Parathyroid adenoma (tissue), 2 donors: ENCODE measurements at regions not wholly inside any gene's neighbourhood (a gene's known extent, or its start where the extent isn't known, plus 50 kb on each side); places are given as distances from the start of the nearest gene placed in this dataset.
"Not testable (repeated sequence)": the region's sequence is repeated elsewhere in the genome, so short reads cannot be mapped to it uniquely, and the experiment has no call there.

Experiments used
- H2AFZ ChIP-seq: fragments of 300-600 bp; sonication (generic); one replicate; pipeline ENCODE4 v1.7.0; 2017; ENCODE audit warnings: antibody characterized with exemption, mild to moderate bottlenecking
- H3K27ac ChIP-seq: fragments of 300-600 bp; sonication (generic); one replicate; pipeline ENCODE4 v1.7.0; 2017
- H3K27me3 ChIP-seq: fragments of 300-600 bp; sonication (generic); one replicate; pipeline ENCODE4 v1.7.0; 2017; ENCODE audit warnings: low read length; ENCODE audit not compliant: control insufficient read depth, insufficient read depth
- H3K36me3 ChIP-seq: fragments of 300-600 bp; sonication (generic); one replicate; pipeline ENCODE4 v1.7.0; 2017; ENCODE audit warnings: low read length; ENCODE audit not compliant: control insufficient read depth, insufficient read depth
- H3K4me1 ChIP-seq: fragments of 300-600 bp; sonication (generic); one replicate; pipeline ENCODE4 v1.7.0; 2017; ENCODE audit warnings: control low read depth
- H3K4me2 ChIP-seq: fragments of 300-600 bp; sonication (generic); one replicate; pipeline ENCODE4 v1.7.0; 2017; ENCODE audit warnings: low read length
- H3K4me3 ChIP-seq: fragments of 300-600 bp; sonication (generic); one replicate; pipeline ENCODE4 v1.7.0; 2017; ENCODE audit warnings: low read depth, low read length
- H3K79me2 ChIP-seq: fragments of 300-600 bp; sonication (generic); one replicate; pipeline ENCODE4 v1.7.0; 2017; ENCODE audit warnings: control low read depth
- H3K9ac ChIP-seq: fragments of 300-600 bp; sonication (generic); one replicate; pipeline ENCODE4 v1.7.0; 2017; ENCODE audit warnings: mild to moderate bottlenecking
- H3K9me3 ChIP-seq: fragments of 300-600 bp; sonication (generic); one replicate; pipeline ENCODE4 v1.7.0; 2017; ENCODE audit warnings: low read length; ENCODE audit not compliant: control insufficient read depth
- TF ChIP-seq, protein P1 (sequence below): fragments of 300-600 bp; sonication (generic); IDR thresholded peaks from one replicate; pipeline ENCODE4 v1.7.0; 2017; ENCODE audit warnings: antibody characterized with exemption, mild to moderate bottlenecking
- donor health status: primary hyperparathyroidism.

GRCh38 chr5:162274679-162275078 lies 207.1 kb downstream of the GABRG2 start:
- H3K4me3 ChIP-seq = no peak overlapping the region
- TF ChIP-seq, protein P1, sequence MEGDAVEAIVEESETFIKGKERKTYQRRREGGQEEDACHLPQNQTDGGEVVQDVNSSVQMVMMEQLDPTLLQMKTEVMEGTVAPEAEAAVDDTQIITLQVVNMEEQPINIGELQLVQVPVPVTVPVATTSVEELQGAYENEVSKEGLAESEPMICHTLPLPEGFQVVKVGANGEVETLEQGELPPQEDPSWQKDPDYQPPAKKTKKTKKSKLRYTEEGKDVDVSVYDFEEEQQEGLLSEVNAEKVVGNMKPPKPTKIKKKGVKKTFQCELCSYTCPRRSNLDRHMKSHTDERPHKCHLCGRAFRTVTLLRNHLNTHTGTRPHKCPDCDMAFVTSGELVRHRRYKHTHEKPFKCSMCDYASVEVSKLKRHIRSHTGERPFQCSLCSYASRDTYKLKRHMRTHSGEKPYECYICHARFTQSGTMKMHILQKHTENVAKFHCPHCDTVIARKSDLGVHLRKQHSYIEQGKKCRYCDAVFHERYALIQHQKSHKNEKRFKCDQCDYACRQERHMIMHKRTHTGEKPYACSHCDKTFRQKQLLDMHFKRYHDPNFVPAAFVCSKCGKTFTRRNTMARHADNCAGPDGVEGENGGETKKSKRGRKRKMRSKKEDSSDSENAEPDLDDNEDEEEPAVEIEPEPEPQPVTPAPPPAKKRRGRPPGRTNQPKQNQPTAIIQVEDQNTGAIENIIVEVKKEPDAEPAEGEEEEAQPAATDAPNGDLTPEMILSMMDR = no peak

DNA sequence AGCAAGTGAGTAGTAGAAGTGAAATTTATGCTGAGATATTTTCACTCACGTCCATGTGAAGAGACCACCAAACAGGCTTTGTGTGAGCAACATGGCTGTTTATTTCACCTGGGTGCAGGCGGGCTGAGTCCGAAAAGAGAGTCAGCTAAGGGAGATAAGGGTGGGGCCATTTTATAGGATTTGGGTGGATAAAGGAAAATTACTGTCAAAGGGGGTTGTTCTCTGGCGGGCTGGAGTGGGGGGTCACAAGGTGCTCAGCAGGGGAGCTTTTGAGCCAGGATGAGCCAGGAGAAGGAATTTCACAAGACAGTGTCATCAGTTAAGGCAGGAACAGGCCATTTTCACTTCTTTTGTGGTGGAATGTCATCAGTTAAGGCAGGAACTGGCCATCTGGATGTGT lies 207.8 kb downstream of the GABRG2 start:
- not testable (repeated sequence) for H3K27me3 ChIP-seq, H3K36me3 ChIP-seq, H3K4me3 ChIP-seq, H3K4me2 ChIP-seq, H3K27ac ChIP-seq, H2AFZ ChIP-seq, H3K9ac ChIP-seq, H3K4me1 ChIP-seq, H3K9me3 ChIP-seq, H3K79me2 ChIP-seq

More at GRCh38 chr5:162274679-162275078, 207.1 kb downstream of the GABRG2 start:
- no peaks in the 10 kb centered on the region for H3K4me1 ChIP-seq
- no peak overlapping the region for H3K9ac ChIP-seq
- no peak overlapping the region for H3K4me2 ChIP-seq
- H3K36me3 ChIP-seq = no peaks in the 10 kb centered on the region
- no peak overlapping the region for H3K27ac ChIP-seq
- H3K79me2 ChIP-seq = no peaks in the 10 kb centered on the region
- H3K27me3 ChIP-seq = no peaks in the 10 kb centered on the region
- no peak overlapping the region for H2AFZ ChIP-seq
- H3K9me3 ChIP-seq = no peaks in the 10 kb centered on the region

DNA sequence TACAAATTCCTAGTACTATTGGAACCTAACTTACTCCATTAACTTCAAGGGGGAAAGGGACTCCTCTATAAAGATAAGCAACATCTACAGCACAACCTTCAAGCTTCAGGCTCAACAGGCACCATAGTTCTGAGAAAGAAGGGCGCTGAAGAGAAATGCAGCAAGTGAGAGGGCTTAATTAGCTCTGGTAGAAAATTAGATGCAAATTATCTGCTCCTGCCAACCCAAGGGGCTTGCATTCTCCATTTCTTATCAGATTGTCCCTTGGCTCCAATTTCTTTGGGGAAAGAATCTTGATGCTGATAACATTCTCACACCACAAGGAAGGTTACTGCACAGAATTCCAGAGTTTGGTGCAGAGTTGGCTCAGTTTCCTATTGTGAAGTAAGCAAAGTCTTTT lies 214.6 kb downstream of the GABRG2 start:
- TF ChIP-seq, protein P1 = no peak

DNA sequence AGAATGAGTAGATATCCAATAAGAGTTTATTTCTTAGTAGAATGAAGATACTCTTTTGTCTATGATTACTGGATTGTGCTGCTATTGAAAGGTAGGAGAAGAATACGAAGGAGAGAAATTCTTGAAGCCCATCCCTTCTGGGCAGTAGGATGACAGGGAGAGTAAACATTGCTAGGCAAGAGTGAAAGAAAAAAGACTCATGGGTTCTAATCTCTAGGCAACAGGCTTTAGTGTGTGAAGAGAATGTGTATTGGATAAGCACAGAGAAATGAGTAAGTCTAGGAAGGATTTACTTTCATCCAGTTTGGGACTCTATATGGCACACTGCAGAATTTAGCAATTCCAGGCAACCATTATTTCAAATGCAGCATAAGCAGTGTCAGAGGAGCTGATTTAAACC lies 216.0 kb downstream of the GABRG2 start:
- Histone ChIP-seq H3K27ac (no peak overlapping the region), H3K27me3 (no peaks in the 10 kb centered on the region), H3K4me1 (no peaks in the 10 kb centered on the region), H3K79me2 (no peaks in the 10 kb centered on the region), H3K9ac (no peak overlapping the region), H2AFZ (no peak overlapping the region), H3K4me2 (no peak overlapping the region), H3K4me3 (no peak overlapping the region), H3K9me3 (no peaks in the 10 kb centered on the region), H3K36me3 (no peaks in the 10 kb centered on the region)
- TF ChIP-seq, protein P1 = no peak

More for the DNA sequence above, 214.6 kb downstream of the GABRG2 start:
- no peaks in the 10 kb centered on the region for H3K27me3 ChIP-seq
- H3K9ac ChIP-seq = no peak overlapping the region
- H3K79me2 ChIP-seq = no peaks in the 10 kb centered on the region
- no peak overlapping the region for H2AFZ ChIP-seq
- H3K9me3 ChIP-seq = no peaks in the 10 kb centered on the region
- no peaks in the 10 kb centered on the region for H3K36me3 ChIP-seq
- no peak overlapping the region for H3K27ac ChIP-seq
- no peak overlapping the region for H3K4me3 ChIP-seq
- H3K4me1 ChIP-seq = no peaks in the 10 kb centered on the region
- no peak overlapping the region for H3K4me2 ChIP-seq

GRCh38 chr5:162288647-162289296 lies 221.2 kb downstream of the GABRG2 start:
- H3K4me2 ChIP-seq = no peak overlapping the region
- H2AFZ ChIP-seq = no peak overlapping the region
- H3K4me1 ChIP-seq = no peaks in the 10 kb centered on the region
- H3K79me2 ChIP-seq = no peaks in the 10 kb centered on the region
- no peak overlapping the region for H3K9ac ChIP-seq
- H3K9me3 ChIP-seq = no peaks in the 10 kb centered on the region
- no peaks in the 10 kb centered on the region for H3K27me3 ChIP-seq
- no peak overlapping the region for H3K4me3 ChIP-seq
- H3K27ac ChIP-seq = no peak overlapping the region
- TF ChIP-seq, protein P1 = no peak
- H3K36me3 ChIP-seq = no peaks in the 10 kb centered on the region
